ENCODE measurements at regions not wholly inside any gene's neighbourhood (a gene's known extent, or its start where the extent isn't known, plus 50 kb on each side); places are given as distances from the start of the nearest gene placed in this dataset.

DNA sequence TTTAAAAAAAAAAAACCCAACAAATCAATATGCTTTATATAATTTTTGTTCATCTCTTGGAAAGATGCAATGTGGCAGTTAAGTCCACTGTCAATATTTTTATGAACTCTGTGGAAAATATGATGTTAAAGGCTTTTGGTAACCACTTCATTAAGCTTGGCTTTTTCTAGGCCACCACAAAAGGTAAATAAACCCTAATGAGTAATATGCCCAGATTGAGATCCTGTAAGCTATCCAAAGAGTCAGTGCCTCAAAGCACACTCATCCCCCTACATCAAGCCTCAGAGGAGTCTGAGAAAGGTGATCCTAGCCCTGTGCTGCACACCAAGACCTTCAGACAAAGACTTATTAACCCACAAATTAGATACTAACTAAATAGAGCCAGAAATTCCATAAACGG is 121.1 kb downstream of the CDC5L start:
- H3K4me1 ChIP-seq (ENCODE audit: control insufficient read depth in 1 of 2, low read depth in 2 of 2): peaks cover 0 to 3% of the 10 kb centered on the region in 2 donors
- no peak for TF ChIP-seq CTCF (IDR thresholded peaks at IDR 0.05)
- H3K9me3 ChIP-seq: no peaks in the 10 kb centered on the region
- H3K36me3 ChIP-seq: no peaks in the 10 kb centered on the region
- DNase-seq (ENCODE audit: low spot score): no peak
- H3K27ac ChIP-seq: no peak overlapping the region
- no peak overlapping the region for H3K4me3 ChIP-seq
- no peaks in the 10 kb centered on the region for H3K27me3 ChIP-seq (replicated peaks; ENCODE audit: insufficient read depth)
- ATAC-seq (ENCODE audit: insufficient number of reproducible peaks, low FRiP score, low read depth): no peak

- Histone ChIP-seq H3K4me3 (no peak overlapping the region), H3K9me3 (no peaks in the 10 kb centered on the region), H3K36me3 (no peaks in the 10 kb centered on the region), H3K4me1 (ENCODE audit: control insufficient read depth in 1 of 2, low read depth in 2 of 2) (peaks cover 0 to 3% of the 10 kb centered on the region in 2 donors), H3K27ac (no peak overlapping the region), H3K27me3 (replicated peaks; ENCODE audit: insufficient read depth) (no peaks in the 10 kb centered on the region)
- TF ChIP-seq CTCF (IDR thresholded peaks at IDR 0.05): no peak
- ATAC-seq (ENCODE audit: insufficient number of reproducible peaks, low FRiP score, low read depth) (no peak), DNase-seq (ENCODE audit: low spot score) (no peak)
Observed at GRCh38 chr6:44511126-44511525, 123.6 kb downstream of the CDC5L start.

GRCh38 chr6:44512868-44513741 is 125.6 kb downstream of the CDC5L start:
- DNase-seq (ENCODE audit: low spot score): no peak
- ATAC-seq (ENCODE audit: insufficient number of reproducible peaks, low FRiP score, low read depth): no peak
- no peaks in the 10 kb centered on the region for H3K27me3 ChIP-seq (replicated peaks; ENCODE audit: insufficient read depth)
- H3K36me3 ChIP-seq: no peaks in the 10 kb centered on the region
- TF ChIP-seq CTCF (IDR thresholded peaks at IDR 0.05): no peak
- peaks cover 0 to 3% of the 10 kb centered on the region in 2 donors for H3K4me1 ChIP-seq (ENCODE audit: control insufficient read depth in 1 of 2, low read depth in 2 of 2)
- no peak overlapping the region for H3K27ac ChIP-seq
- H3K4me3 ChIP-seq: no peak overlapping the region
- no peaks in the 10 kb centered on the region for H3K9me3 ChIP-seq

DNA sequence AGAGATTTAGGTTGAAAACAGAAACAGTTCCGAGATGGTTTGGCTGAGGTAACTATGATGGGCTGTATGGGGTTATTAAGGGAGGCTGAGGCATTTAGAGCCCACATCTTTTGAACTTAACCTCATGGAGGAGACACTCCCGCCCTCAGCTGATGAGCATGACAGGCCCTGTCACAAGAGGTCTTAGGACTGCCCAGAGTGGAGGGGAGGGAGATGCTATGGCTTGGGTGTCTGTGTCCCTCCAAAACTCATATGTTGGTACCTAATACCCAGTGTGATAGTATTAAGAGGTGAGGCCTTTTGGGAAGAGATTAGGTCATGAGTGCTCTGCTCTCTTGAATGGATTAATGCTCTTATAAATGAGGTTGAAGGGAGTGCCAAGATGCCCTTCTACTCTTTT is 126.6 kb downstream of the CDC5L start:
- no peak overlapping the region for H3K4me3 ChIP-seq
- no peaks in the 10 kb centered on the region for H3K9me3 ChIP-seq
- DNase-seq (ENCODE audit: low spot score): no peak
- no peak for TF ChIP-seq CTCF (IDR thresholded peaks at IDR 0.05)
- H3K4me1 ChIP-seq (ENCODE audit: control insufficient read depth in 1 of 2, low read depth in 2 of 2): peaks cover 0 to 3% of the 10 kb centered on the region in 2 donors
- ATAC-seq (ENCODE audit: insufficient number of reproducible peaks, low FRiP score, low read depth): no peak
- no peak overlapping the region for H3K27ac ChIP-seq
- H3K36me3 ChIP-seq: no peaks in the 10 kb centered on the region
- H3K27me3 ChIP-seq (replicated peaks; ENCODE audit: insufficient read depth): no peaks in the 10 kb centered on the region

DNA sequence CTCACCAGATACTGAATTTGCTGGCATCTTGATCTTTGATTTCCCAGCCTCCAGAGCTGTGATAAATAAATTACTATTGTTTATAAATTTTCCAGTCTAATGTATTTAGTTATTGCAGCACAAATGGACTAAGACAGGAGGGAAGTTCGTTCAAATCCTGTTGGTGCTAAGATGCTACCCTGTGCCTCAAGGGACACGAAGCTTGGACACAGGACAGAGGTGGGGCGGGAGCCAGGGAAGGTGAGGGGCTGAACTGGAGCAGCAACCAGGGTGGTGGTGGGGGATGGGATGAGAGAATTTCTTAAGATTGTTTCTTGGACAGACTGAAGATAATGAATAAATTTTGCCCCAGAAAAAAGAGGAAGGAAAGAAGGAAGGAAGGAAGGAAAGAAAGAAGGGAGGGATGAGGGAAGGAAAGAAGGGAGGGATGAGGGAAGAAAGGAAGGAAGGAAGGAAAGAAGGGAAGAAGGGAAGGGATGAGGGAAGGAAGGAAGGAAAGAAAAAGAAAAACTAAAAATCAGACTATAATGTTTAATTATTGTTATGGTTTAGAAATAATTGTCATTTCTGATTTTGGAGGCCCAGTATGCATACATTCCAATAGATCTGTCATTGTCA is 127.2 kb downstream of the CDC5L start:
- Histone ChIP-seq H3K36me3 (no peaks in the 10 kb centered on the region), H3K9me3 (no peaks in the 10 kb centered on the region), H3K27ac (no peak overlapping the region), H3K4me1 (ENCODE audit: control insufficient read depth in 1 of 2, low read depth in 2 of 2) (peaks cover 0 to 3% of the 10 kb centered on the region in 2 donors), H3K4me3 (no peak overlapping the region), H3K27me3 (replicated peaks; ENCODE audit: insufficient read depth) (no peaks in the 10 kb centered on the region)
- TF ChIP-seq CTCF (IDR thresholded peaks at IDR 0.05): no peak
- ATAC-seq (ENCODE audit: insufficient number of reproducible peaks, low FRiP score, low read depth) (no peak), DNase-seq (ENCODE audit: low spot score) (no peak)

Measured in thoracic aorta (tissue), 2 donors.